IMR-90 (cell line): ENCODE measurements at regions not wholly inside any gene's neighbourhood (a gene's known extent, or its start where the extent isn't known, plus 50 kb on each side); places are given as distances from the start of the nearest gene placed in this dataset.

Experiments used
- BHLHE40 ChIP-seq: fragments of 150-350 bp; IDR thresholded peaks from 2 replicates; pipeline ENCODE4 v1.6.1; 2016; ENCODE audit warnings: mild to moderate bottlenecking, low read depth, low read length
- CEBPB ChIP-seq: IDR thresholded peaks from 2 replicates; pipeline ENCODE4 v1.6.1; 2012; ENCODE audit warnings: low read depth, low read length, improper control_type of control experiment
- CHD1 ChIP-seq: IDR thresholded peaks from 2 replicates; pipeline ENCODE4 v1.6.1; 2012; ENCODE audit warnings: low read depth, low read length, improper control_type of control experiment
- FOS ChIP-seq: fragments of 150-350 bp; IDR thresholded peaks from 2 replicates; pipeline ENCODE4 v1.6.1; 2016; ENCODE audit warnings: low read depth, low read length
- MAFK ChIP-seq: IDR thresholded peaks from 2 replicates; pipeline ENCODE4 v1.6.1; 2012; ENCODE audit warnings: low read depth, low read length, improper control_type of control experiment
- MAZ ChIP-seq: IDR thresholded peaks from 2 replicates; pipeline ENCODE4 v1.6.1; 2012; ENCODE audit warnings: low read depth, mild to moderate bottlenecking, low read length, improper control_type of control experiment, moderate library complexity, borderline replicate concordance
- MXI1 ChIP-seq: IDR thresholded peaks from 2 replicates; pipeline ENCODE4 v1.6.1; 2012; ENCODE audit warnings: low read depth, mild to moderate bottlenecking, low read length, moderate library complexity, borderline replicate concordance
- POLR2A ChIP-seq: IDR thresholded peaks from 2 replicates; pipeline ENCODE4 v1.6.1; 2012; ENCODE audit warnings: mild to moderate bottlenecking, low read depth, low read length
- RFX5 ChIP-seq: IDR thresholded peaks from 2 replicates; pipeline ENCODE4 v1.8.0; 2012; ENCODE audit warnings: low read depth, mild to moderate bottlenecking, low read length, moderate library complexity
- USF2 ChIP-seq: fragments of 150-350 bp; IDR thresholded peaks from 2 replicates; pipeline ENCODE4 v1.6.1; 2017; ENCODE audit warnings: mild to moderate bottlenecking, antibody characterized with exemption, low read length, low read depth
- TF ChIP-seq, protein P1 (sequence below): conservative IDR thresholded peaks from 2 replicates; pipeline ENCODE4 v1.5.1; 2012; ENCODE audit warnings: mild to moderate bottlenecking, low read depth, low read length, improper control_type of control experiment

GRCh38 chr5:116685069-116685468 lies 110.4 kb upstream of the SEMA6A start:
- TF ChIP-seq MAZ = no peak
- no peak for TF ChIP-seq POLR2A
- no peak for TF ChIP-seq FOS
- TF ChIP-seq, protein P1, sequence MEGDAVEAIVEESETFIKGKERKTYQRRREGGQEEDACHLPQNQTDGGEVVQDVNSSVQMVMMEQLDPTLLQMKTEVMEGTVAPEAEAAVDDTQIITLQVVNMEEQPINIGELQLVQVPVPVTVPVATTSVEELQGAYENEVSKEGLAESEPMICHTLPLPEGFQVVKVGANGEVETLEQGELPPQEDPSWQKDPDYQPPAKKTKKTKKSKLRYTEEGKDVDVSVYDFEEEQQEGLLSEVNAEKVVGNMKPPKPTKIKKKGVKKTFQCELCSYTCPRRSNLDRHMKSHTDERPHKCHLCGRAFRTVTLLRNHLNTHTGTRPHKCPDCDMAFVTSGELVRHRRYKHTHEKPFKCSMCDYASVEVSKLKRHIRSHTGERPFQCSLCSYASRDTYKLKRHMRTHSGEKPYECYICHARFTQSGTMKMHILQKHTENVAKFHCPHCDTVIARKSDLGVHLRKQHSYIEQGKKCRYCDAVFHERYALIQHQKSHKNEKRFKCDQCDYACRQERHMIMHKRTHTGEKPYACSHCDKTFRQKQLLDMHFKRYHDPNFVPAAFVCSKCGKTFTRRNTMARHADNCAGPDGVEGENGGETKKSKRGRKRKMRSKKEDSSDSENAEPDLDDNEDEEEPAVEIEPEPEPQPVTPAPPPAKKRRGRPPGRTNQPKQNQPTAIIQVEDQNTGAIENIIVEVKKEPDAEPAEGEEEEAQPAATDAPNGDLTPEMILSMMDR = no peak
- no peak for TF ChIP-seq MXI1
- no peak for TF ChIP-seq USF2
- no peak for TF ChIP-seq BHLHE40
- no peak for TF ChIP-seq RFX5
- TF ChIP-seq CEBPB = no peak
- no peak for TF ChIP-seq MAFK
- no peak for TF ChIP-seq CHD1
